Cardiac septum (tissue), 1 donor: ENCODE measurements at regions not wholly inside any gene's neighbourhood (a gene's known extent, or its start where the extent isn't known, plus 50 kb on each side); places are given as distances from the start of the nearest gene placed in this dataset.
"Not testable (repeated sequence)": the region's sequence is repeated elsewhere in the genome, so short reads cannot be mapped to it uniquely, and the experiment has no call there.

Experiments used
- DNase-seq: peaks from one replicate; pipeline ENCODE4 v3.0.0-alpha.2; 2020; ENCODE audit warnings: low spot score
- intact Hi-C: fragments of 100-400 bp; cut with DNase I; formaldehyde crosslinking; loops from one replicate; pipeline ENCODE4 v1.14.0; 2022
- donor health status: DM: no; HTN: no; CAD: no.

DNA sequence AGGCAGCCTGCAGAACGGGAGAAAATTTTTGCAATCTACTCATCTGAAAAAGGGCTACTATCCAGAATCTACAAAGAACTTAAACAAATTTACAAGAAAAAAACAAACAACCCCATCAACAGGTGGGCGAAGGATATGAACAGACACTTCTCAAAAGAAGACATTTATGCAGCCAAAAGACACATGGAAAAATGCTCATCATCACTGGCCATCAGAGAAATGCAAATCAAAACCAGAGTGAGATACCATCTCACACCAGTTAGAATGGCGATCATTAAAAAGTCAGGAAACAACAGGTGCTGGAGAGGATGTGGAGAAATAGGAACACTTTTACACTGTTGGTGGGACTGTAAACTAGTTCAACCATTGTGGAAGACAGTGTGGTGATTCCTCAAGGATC is 113.7 kb upstream of the FBXL17 start:
- intact Hi-C loops, DNase-seq: not testable (repeated sequence)

DNA sequence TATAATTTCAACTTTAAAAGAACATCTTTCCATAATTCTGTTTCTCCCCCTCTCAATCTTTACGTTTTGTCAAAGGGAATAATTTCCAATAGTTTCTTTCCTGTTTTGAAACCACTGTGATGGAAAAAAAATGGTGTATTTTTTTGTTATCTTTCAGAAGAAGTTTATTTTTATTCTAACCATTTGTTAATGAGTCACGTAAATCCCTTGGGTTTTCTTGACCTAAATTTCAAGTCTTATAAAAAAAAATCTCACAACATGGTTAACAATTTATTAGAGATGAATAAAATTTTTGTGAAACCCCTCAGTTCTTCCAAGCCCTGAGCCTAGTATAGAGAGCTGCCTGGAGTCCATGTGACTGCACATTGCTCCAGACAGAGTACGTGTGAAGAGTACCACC is 106.1 kb upstream of the FBXL17 start:
- intact Hi-C loops = no loop called here
- no peak for DNase-seq

DNA sequence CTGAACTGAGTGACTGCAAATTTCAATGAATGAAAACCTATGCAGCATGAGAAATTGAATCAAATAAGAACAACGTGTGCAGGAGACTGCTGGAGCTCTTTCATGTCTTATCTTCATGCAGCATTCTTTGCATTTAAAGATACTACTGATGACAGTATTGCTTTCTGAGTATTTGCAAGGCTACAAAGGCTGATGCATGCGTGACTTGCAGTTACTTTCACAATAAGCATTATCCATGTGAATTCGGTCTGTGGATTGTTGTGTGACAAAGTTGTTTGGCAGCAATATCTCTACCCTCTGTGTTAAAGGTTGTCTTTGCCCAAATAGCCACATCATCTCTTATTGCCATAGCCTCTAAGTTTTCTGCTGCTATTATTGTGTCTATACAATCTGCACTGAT is 102.1 kb upstream of the FBXL17 start:
- no peak for DNase-seq
- intact Hi-C loops = no loop called here

DNA sequence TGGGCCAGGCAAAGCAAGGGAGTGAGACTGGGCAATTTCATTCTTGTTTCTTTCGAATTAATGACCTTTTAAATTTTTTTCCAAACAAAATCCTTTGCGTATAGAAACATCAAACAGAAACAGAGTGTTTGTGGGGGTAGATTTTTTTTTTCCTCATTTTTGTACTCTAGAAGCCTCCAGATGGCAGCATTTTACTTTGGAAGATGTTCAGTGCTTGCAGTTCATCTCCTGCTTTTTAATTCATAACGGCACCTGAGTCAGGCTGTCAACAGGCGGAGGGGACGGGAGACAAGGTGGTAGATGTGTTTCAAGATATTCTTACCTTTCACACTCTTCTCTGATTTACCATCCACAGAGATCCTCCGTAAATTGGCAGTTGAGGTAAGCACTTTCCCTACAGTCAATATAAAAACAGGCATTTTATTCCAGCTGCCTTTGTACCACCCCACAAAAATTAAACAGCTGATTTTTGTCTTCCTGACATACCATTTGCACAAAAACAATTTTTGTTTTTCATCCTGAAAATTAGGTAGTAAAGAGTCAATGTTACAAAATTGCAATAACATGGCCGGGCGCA is 99.5 kb upstream of the FBXL17 start:
- intact Hi-C loops = no loop called here
- DNase-seq = no peak

DNA sequence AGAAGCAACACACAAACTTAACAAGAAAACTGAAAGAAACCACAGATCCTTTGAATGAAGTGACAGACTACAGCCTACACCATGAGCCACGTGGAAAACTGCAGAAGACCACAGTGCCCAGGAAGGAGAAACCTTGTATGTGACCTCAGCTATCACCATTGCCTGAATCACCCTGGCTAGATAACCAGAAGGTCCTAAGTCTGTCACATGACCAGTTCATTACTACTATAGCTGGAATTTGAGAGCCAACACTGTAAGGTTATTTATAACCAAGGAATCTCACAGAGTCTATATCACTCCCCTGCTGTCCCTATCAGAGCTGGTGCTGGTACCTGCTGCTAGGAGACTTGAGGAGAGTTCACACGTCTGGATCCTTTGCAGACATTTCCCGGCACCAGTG is 90.3 kb upstream of the FBXL17 start:
- no peak for DNase-seq
- intact Hi-C loops = no loop called here

DNA sequence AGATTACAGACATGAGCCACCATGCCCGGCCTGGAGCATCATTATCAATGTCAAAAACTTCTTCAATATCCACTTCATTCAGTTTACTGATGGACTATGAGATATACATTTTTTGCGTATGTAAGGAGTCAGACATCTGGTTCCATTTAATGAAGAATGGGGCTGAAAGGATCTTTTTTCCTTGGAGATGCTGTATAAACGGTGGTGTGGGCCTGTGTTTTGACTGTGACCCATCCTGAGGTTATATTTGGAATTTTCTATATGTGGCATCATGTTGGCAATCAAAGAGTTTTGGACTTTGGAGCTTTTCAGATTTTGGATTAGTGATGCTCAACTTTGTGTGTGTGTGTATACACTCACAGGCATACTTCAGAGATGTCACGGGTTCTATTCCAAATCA is 85.7 kb upstream of the FBXL17 start:
- intact Hi-C loops = no loop called here

DNA sequence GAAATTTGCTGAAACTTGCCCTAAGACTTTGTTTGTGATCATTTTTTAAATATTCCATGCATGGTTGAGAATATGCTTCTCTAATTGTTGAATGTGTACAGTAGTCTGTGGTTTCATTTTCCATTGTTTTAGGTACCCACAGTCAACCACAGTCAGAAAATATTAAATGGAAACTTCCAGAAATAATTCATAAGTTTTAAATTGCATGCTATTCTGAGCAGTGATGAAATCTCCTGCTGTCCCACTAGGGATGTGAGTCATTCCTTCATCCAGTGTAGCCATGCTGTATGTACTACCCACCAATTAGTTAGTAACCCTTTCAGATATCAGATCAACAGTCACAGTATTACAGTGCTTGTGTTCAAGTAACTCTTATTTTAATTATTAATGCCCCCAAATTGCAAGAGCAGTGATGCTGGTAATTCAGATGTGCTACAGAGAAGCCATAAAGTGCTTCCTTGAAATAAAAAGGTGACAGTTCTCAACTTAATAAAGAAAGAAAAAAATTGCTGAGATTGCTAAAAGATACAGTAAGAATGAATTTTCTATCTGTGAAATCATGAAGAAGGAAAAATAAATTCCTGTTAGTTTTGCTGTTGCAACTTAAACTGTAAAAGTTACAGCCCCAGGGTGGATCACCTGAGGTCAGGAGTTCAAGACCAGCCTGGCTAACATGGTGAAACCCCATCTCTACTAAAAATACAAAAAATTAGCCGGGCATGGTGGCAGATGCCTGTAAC is 79.9 kb upstream of the FBXL17 start:
- no peak for DNase-seq
- intact Hi-C loops = no loop called here

More for the DNA sequence above, 85.7 kb upstream of the FBXL17 start:
- no peak for DNase-seq

DNA sequence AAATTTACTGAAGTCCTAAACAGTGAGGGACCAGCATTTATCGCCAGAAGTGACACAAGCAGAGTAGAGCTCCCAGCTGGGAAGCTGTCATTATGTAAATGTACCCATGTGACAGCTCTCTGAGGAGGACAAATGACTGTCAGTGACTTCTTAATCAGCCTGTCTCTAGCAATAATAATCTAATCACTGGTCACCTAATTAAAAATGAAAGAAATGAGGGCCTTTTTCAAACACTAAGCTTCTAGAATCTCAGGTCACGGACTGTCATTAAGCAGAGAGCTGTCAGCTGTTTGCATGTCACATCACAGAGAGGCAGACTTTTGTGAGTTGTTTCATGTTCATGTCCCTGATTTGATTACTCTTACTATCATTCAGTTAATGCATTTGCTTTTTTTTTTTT is 77.9 kb upstream of the FBXL17 start:
- intact Hi-C loops = no loop called here
- no peak for DNase-seq

DNA sequence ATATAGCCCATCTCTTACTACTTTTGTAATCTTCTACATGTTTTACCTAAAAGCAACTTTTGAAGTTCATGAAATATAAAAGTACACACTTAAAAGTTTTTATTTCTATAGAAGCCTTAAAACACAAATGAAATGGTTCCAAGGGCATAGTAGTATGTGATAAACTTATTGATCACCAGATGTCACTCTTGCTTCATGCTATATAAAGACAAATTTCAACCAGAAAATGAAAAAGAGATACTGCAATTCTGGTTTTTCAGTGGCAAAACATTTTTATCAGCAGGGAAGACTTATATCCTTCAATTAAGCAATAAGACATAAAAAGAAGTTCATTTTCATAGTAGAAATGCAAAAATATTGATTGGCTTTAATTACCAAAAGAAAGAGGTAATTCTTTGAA is 69.4 kb upstream of the FBXL17 start:
- intact Hi-C loops = no loop called here

DNA sequence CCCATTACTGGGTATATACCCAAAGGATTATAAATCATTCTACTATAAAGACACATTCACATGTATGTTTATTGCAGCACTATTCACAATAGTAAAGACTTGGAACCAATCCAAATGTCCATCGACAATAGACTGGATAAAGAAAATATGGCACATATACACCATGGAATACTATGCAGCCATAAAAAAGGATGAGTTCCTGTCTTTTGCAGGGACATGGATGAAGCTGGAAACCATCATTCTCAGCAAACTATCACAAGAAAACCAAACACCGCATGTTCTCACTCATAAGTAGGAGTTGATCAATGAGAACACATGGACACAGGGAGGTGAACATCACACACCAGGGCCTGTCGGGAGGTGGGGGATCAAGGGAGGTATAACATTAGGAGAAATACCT is 62.2 kb upstream of the FBXL17 start:
- DNase-seq, intact Hi-C loops: not testable (repeated sequence)

More for the DNA sequence above, 69.4 kb upstream of the FBXL17 start:
- DNase-seq = no peak

DNA sequence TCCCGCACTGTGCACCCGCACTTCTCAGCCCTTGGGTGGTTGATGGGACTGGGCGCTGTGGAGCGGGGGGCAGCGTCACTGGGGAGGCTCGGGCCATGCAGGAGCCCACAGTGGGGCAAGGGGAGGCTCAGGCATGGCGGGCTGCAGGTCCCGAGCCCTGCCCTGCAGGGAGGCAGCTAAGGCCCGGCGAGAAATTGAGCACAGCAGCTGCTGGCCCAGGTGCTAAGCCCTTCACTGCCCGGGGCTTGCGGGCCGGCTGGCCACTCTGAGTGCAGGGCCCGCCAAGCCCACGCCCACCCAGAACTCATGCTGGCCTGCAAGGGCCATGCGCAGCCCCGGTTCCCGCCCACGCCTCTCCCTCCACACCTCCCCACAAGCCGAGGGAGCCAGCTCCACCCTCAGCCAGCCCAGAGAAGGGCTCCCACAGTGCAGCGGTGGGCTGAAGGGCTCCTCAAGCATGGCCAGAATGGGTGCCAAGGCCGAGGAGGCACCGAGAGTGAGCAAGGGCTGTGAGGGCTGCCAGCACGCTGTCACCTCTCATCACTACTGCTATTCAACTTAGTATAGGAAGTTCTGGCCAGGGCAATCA is 60.3 kb upstream of the FBXL17 start:
- DNase-seq, intact Hi-C loops: not testable (repeated sequence)

DNA sequence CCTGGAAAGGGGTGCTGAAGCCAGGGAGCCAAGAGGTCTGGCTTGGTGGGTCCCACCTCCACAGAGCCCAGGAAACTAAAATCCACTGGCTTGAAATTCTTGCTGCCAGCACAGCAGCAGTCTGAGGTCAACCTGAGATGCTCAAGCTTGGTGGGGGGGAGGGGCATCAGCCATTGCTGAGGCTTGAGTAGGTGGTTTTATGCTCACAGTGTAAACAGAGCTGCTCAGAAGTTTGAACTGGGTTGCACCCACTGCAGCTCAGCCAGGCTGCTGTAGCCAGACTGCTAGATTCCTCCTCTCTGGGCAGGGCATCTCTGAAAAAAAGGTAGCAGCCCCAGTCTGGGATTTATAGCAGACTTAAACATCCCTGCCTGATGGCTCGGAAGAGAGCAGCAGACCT is 55.5 kb upstream of the FBXL17 start:
- no peak for DNase-seq
- intact Hi-C loops = no loop called here

DNA sequence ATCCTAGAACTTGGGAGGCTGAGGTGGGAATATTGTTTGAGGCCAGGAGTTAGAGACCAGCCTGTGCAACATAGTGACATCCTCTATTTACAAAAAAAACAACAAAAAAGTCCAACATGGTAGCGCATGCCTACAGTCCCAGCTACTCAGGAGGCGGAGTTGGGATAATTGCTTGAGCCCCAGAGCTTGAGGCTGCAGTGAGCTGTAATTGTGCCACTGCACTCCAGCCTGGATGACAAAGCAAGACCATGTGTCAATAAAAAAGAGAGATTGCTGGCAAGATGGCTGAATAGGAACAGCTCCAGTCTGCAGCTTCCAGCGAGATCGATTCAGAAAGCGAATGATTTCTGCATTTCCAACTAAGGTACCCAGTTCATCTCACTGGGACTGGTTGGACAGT is 54.8 kb upstream of the FBXL17 start:
- intact Hi-C loops = no loop called here

DNA sequence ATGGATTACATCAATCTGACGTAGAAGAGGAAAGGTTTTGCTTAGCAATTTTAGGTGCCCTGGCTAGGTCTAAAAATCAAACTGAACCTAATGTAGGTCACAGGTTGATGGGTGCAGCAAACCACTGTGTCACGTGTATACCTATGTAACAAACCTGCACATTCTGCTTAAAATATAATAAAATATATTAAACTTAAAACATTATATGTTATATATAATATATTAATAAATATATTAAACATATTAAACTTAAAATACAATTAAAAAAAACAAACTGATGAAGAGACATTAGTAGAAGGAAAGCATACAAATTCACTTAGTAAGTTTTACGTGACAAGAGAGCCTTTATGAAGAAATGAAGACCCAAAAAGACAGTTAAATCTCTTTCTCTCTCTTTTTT is 51.7 kb upstream of the FBXL17 start:
- intact Hi-C loops = no loop called here
- no peak for DNase-seq

More for the DNA sequence above, 54.8 kb upstream of the FBXL17 start:
- no peak for DNase-seq

DNA sequence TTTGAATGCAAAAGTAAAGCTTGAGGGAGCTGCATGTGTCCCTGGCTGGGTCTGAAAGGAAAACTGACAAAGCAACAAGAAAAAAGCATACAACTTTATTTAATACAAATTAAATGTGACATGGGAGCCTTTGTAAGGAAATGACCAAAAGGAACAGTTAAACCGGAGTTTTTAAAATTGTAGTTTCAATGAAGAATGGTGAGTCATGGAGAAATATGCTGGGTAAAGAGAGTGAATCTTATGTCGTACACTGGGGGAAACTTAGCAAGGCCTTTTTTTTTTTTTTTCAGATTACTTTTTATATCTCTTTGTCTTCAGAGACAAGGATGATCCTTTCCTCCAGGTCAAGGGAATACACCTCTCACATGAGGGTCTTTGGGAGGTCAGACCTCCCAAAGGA is 50.1 kb upstream of the FBXL17 start:
- no peak for DNase-seq
- intact Hi-C loops = no loop called here
